CD14-positive monocyte (primary cell): ENCODE measurements at regions not wholly inside any gene's neighbourhood (a gene's known extent, or its start where the extent isn't known, plus 50 kb on each side); places are given as distances from the start of the nearest gene placed in this dataset.

ENCODE experiments used
- DNase-seq, 3 donors: peaks; one replicate each; pipeline ENCODE4 v3.0.0-alpha.2; 2011 to 2022
- H2AFZ ChIP-seq: 2 replicates; pipeline ENCODE4 v1.6.0; 2012; ENCODE audit warnings: mild to moderate bottlenecking, low read depth, low read length, inconsistent platforms; ENCODE audit not compliant: insufficient read depth, poor library complexity, severe bottlenecking
- H3K27ac ChIP-seq, 2 donors: 1 replicate in 1 of 2; 2 replicates in 1 of 2; pipeline ENCODE4 v1.5.1; 2012 to 2013; ENCODE audit warnings: low read length in 2 of 2, control low read depth in 1 of 2, inconsistent platforms in 1 of 2, low read depth in 1 of 2, mild to moderate bottlenecking in 1 of 2
- H3K27me3 ChIP-seq, 2 donors: one replicate each; pipeline versions ENCODE4 v1.6.0 to v1.6.1; 2011 to 2013; ENCODE audit warnings: low read length in 2 of 2; ENCODE audit not compliant: control insufficient read depth in 2 of 2, insufficient read depth in 2 of 2
- H3K36me3 ChIP-seq, 2 donors: replicated peaks in 1 of 2; 1 replicate in 1 of 2; 2 replicates in 1 of 2; pipeline versions ENCODE4 v1.5.1 to v1.6.1; 2012 to 2013; ENCODE audit warnings: low read length in 2 of 2, control low read depth in 1 of 2, inconsistent platforms in 1 of 2, mild to moderate bottlenecking in 1 of 2; ENCODE audit not compliant: insufficient read depth in 2 of 2, control insufficient read depth in 1 of 2
- H3K4me1 ChIP-seq, 2 donors: 1 replicate in 1 of 2; 2 replicates in 1 of 2; pipeline versions ENCODE4 v1.5.1 to v1.6.1; 2012 to 2013; ENCODE audit warnings: low read length in 2 of 2, control low read depth in 1 of 2, inconsistent platforms in 1 of 2, mild to moderate bottlenecking in 1 of 2, moderate library complexity in 1 of 2; ENCODE audit not compliant: insufficient read depth in 2 of 2, control insufficient read depth in 1 of 2
- H3K4me2 ChIP-seq: replicated peaks from 2 replicates; pipeline ENCODE3; 2012; ENCODE audit warnings: low read length, moderate library complexity, mild to moderate bottlenecking; ENCODE audit not compliant: poor library complexity, severe bottlenecking; ENCODE audit errors: extremely low read depth
- H3K4me3 ChIP-seq, 3 experiments: fragments of 200-600 bp in 1 of 3; sonication (generic) in 1 of 3; replicated peaks in 1 of 3; 1 replicate in 2 of 3; 2 replicates in 1 of 3; pipeline ENCODE4 v1.5.1; 2011 to 2013; ENCODE audit warnings: low read length in 3 of 3, mild to moderate bottlenecking in 3 of 3, control low read depth in 2 of 3, low read depth in 2 of 3, inconsistent platforms in 1 of 3, moderate library complexity in 1 of 3
- H3K79me2 ChIP-seq: 2 replicates; pipeline ENCODE4 v1.6.0; 2012; ENCODE audit warnings: mild to moderate bottlenecking, control low read depth, inconsistent platforms, low read length, moderate library complexity; ENCODE audit not compliant: insufficient read depth
- H3K9ac ChIP-seq: 2 replicates; pipeline ENCODE4 v1.6.0; 2017; ENCODE audit warnings: low read length, mild to moderate bottlenecking; ENCODE audit not compliant: insufficient read depth, poor library complexity, severe bottlenecking
- H3K9me3 ChIP-seq, 2 donors: replicated peaks in 1 of 2; 1 replicate in 1 of 2; 2 replicates in 1 of 2; pipeline versions ENCODE4 v1.5.1 to v1.6.1; 2012 to 2013; ENCODE audit warnings: low read length in 2 of 2, control low read depth in 1 of 2; ENCODE audit not compliant: control insufficient read depth in 1 of 2, insufficient read depth in 1 of 2
- H4K20me1 ChIP-seq: 2 replicates; pipeline ENCODE4 v1.6.0; 2012; ENCODE audit warnings: mild to moderate bottlenecking, low read length, control low read depth, moderate library complexity; ENCODE audit not compliant: insufficient read depth
- H3K27ac Mint-ChIP-seq, 7 donors: one replicate each; pipeline ENCODE4 v1.8.0; 2020; ENCODE audit warnings: mild to moderate bottlenecking in 7 of 7, mixed read lengths in 7 of 7, moderate library complexity in 6 of 7, inconsistent platforms in 2 of 7
- H3K27me3 Mint-ChIP-seq, 3 donors: one replicate each; pipeline ENCODE4 v1.8.0; 2021 to 2022; ENCODE audit warnings: low read depth in 3 of 3, mild to moderate bottlenecking in 3 of 3, mixed read lengths in 3 of 3, moderate library complexity in 3 of 3, inconsistent platforms in 1 of 3
- H3K36me3 Mint-ChIP-seq, 2 donors: one replicate each; pipeline ENCODE4 v1.8.0; 2020; ENCODE audit warnings: mixed read lengths in 2 of 2, inconsistent platforms in 1 of 2, mild to moderate bottlenecking in 1 of 2
- H3K4me1 Mint-ChIP-seq: one replicate; pipeline ENCODE4 v1.8.0; 2020; ENCODE audit warnings: mild to moderate bottlenecking, mixed read lengths
- H3K4me3 Mint-ChIP-seq, 2 donors: one replicate each; pipeline ENCODE4 v1.8.0; 2020; ENCODE audit warnings: mild to moderate bottlenecking in 2 of 2, mixed read lengths in 2 of 2, moderate library complexity in 1 of 2
- H3K9me3 Mint-ChIP-seq, 7 donors: one replicate each; pipeline ENCODE4 v1.8.0; 2020 to 2022; ENCODE audit warnings: mixed read lengths in 7 of 7, mild to moderate bottlenecking in 6 of 7, moderate library complexity in 6 of 7, inconsistent platforms in 2 of 7
- CTCF ChIP-seq: fragments of 200-600 bp; IDR thresholded peaks from one replicate; pipeline ENCODE4 v1.8.0; 2022; ENCODE audit warnings: antibody characterized with exemption, mild to moderate bottlenecking
- WGBS: methylation state at CpG from one replicate; pipeline ENCODE4 v1.1.5; 2013; ENCODE audit warnings: missing lambda C conversion rate; ENCODE audit not compliant: insufficient coverage; 5-methylcytosine and 5-hydroxymethylcytosine counted together
- intact Hi-C, 2 donors: fragments of 100-400 bp; cut with micrococcal nuclease; formaldehyde crosslinking; loops; one replicate each; pipeline versions ENCODE4 v1.15.0 to v1.15.1; 2023

- no peaks in the 10 kb centered on the region for H3K36me3 ChIP-seq
- H3K4me2 ChIP-seq = no peak overlapping the region
- Mint-ChIP-seq H3K4me3 (no peak overlapping the region), H3K27me3 (no peaks in the 10 kb centered on the region), H3K9me3 (peaks cover 0 to 6% (median 0%) of the 10 kb centered on the region in 7 donors), H3K27ac (no peak overlapping the region), H3K36me3 (no peaks in the 10 kb centered on the region), H3K4me1 (no peaks in the 10 kb centered on the region)
- no peaks in the 10 kb centered on the region for H3K27me3 ChIP-seq
- WGBS = 93% methylated on average over 3 of the region's 5 CpGs
- H3K4me1 ChIP-seq = no peaks in the 10 kb centered on the region
- intact Hi-C loops = no loop called here
- no peaks in the 10 kb centered on the region for H3K9me3 ChIP-seq
- H3K9ac ChIP-seq = no peak overlapping the region
- no peaks in the 10 kb centered on the region for H3K79me2 ChIP-seq
- H4K20me1 ChIP-seq = no peaks in the 10 kb centered on the region
- TF ChIP-seq CTCF = no peak
- H3K4me3 ChIP-seq = no peak overlapping the region
- DNase-seq = no peak
- no peak overlapping the region for H3K27ac ChIP-seq
- no peak overlapping the region for H2AFZ ChIP-seq
Measured at GRCh38 chr4:10747186-10747585, 62.6 kb upstream of the CLNK start.

GRCh38 chr4:10746371-10747171 lies 62.0 kb upstream of the CLNK start:
- DNase-seq = no peak
- Histone ChIP-seq H3K9me3 (no peaks in the 10 kb centered on the region), H4K20me1 (no peaks in the 10 kb centered on the region), H3K4me3 (no peak overlapping the region), H3K4me1 (no peaks in the 10 kb centered on the region), H3K27ac (no peak overlapping the region), H3K27me3 (no peaks in the 10 kb centered on the region), H3K9ac (no peak overlapping the region), H3K79me2 (no peaks in the 10 kb centered on the region), H2AFZ (no peak overlapping the region), H3K4me2 (no peak overlapping the region), H3K36me3 (no peaks in the 10 kb centered on the region)
- WGBS = 88% methylated on average over 2 of the region's 3 CpGs
- peaks cover 0 to 5% (median 0%) of the 10 kb centered on the region in 7 donors for H3K9me3 Mint-ChIP-seq
- intact Hi-C loops = no loop called here
- no peak overlapping the region for H3K4me3 Mint-ChIP-seq
- no peaks in the 10 kb centered on the region for H3K27me3 Mint-ChIP-seq
- no peaks in the 10 kb centered on the region for H3K36me3 Mint-ChIP-seq
- no peak overlapping the region for H3K27ac Mint-ChIP-seq
- no peaks in the 10 kb centered on the region for H3K4me1 Mint-ChIP-seq
- TF ChIP-seq CTCF = no peak
